ENCODE measurements at regions not wholly inside any gene's neighbourhood (a gene's known extent, or its start where the extent isn't known, plus 50 kb on each side); places are given as distances from the start of the nearest gene placed in this dataset.
A peak's percentile ranks its signal among the peaks of the same experiment; 100 is the strongest.

DNA sequence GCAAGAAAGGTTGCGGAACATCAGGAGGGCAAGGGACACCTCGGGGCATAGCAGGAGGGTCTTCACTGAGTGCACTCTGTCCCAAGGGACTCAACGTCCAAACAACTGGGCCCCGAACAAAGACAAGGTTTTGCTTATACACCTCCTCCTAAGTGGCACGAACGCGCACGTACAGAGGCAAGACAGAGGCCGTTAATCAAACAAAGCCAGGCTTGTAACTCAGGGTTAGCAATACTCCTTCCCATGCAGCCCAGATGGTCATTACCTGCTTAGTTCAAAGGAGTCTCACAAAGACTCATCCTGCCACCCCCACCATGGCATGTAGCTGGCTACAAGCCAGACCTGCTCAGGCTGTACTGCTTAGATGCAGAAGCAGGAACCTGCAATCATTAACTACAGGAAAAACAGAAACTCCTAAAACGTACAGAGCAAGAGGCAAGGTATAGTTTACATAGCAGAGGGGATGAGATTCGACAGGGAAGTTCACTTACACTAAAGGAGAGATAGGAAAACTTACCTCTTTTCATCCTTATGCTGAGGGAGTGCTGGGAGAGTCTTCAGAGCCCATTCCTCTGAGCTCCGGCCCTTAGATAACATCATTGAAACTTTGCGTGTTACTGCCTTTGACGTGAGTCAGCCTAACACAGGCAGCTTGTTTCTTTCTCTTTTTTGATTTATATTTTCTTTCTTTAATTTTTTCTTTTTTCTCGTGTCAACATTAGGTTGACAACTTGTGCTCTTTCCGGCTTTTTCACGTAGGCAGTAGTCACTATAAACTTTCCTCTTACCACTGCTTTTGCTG is 1319.1 kb downstream of the TMEM121 start:
- DNase-seq (ENCODE audit: low spot score), result peak; percentile 28

DNA sequence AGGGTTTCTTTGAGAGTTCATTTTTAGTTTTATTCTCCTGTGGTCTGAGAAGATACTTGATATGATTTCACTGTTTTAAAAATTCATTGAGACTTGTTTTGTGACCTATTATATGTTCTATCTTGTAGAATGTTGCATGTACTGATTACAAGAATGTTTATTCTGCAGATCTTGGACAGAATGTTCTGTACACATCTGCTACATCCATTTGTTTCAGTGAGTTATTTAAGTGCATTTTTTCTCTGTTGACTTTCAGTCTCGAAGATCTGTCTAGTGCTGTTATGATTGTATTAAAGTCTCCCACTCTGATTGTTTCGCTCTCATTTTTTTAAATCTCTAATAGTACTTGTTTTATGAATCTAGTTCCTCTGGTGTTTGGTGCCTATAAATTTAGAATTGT is 1319.8 kb downstream of the TMEM121 start:
- no peak for DNase-seq (ENCODE audit: low spot score)

DNA sequence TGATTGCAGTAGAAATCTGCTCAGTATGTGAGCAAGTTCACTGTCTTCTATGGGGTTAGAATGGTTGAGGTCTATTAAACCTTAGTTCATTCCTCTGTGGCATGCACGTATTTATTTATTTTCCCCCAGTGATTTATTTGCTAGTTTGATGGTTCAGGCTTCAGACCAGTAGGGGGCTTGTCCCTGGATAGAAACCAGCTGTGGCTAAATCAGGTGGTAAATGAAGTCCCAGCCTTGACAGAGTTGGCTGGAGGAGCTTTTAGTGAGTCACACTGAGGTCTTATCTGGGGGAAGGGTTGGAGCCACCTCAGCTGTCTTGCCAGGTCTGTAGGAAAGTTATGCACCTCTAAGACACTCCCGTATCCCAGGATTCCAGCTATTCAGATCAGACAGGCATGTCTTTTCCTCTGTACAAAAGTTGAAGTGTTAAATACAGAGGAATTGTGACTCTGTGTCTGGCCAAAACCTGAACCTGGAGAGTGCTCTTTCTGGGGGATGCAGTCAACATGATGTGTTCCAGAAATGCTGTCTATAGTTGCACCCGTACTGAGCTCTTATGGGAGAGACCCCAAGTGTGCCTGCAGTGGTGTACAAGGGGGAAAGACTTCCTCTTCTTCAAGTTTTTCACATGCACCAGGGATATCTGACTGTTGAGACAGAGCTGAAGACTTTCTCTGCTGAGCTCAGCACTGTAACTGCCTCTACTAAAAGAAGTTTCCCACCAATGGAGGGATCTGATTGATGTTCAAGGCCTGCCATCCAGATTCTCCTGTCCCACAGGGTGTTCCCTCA is 1322.1 kb downstream of the TMEM121 start:
- no peak for DNase-seq (ENCODE audit: low spot score)

DNA sequence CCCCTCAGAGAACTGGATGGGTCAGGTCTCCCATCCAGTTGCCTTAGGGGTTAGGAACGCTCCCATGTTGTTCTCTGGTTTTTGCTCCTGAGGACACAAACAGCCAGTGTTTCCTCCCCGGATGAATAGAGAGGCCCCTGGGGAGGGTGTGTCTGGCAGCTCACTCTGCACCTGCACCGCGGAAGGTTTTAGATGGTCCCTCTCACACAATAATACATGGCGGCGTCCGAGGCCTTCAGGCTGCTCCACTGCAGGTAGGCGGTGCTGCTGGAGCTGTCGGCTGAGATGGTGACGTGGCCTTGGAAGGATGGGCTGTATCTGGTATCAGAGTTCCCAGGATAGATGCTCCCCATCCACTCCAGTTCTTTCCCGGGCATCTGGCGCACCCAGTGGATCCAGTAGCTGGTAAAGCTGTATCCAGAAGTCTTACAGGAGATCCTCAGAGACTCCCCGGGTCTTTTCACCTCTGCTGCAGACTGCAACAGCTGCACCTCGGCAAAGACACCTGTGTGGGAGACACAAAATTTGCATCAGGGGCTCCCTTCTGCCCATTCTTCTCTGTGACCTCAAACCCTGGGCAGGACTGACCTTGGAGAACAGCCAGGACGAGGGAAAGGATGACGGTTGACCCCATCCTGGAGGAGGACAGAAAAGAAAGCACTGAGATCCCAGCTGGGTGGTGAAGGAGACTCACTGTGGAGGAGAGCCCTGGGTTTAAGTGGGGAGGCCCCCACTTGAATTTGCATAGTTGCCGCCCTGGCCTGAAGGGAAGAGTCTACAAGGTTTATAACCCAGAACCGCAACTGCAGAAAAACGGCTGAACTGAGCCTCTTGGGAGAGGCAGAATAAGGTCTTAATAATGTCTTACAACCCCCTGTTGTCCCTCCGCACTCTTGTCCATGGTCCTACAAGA is 1324.8 kb downstream of the TMEM121 start:
- no peak for DNase-seq (ENCODE audit: low spot score)

DNA sequence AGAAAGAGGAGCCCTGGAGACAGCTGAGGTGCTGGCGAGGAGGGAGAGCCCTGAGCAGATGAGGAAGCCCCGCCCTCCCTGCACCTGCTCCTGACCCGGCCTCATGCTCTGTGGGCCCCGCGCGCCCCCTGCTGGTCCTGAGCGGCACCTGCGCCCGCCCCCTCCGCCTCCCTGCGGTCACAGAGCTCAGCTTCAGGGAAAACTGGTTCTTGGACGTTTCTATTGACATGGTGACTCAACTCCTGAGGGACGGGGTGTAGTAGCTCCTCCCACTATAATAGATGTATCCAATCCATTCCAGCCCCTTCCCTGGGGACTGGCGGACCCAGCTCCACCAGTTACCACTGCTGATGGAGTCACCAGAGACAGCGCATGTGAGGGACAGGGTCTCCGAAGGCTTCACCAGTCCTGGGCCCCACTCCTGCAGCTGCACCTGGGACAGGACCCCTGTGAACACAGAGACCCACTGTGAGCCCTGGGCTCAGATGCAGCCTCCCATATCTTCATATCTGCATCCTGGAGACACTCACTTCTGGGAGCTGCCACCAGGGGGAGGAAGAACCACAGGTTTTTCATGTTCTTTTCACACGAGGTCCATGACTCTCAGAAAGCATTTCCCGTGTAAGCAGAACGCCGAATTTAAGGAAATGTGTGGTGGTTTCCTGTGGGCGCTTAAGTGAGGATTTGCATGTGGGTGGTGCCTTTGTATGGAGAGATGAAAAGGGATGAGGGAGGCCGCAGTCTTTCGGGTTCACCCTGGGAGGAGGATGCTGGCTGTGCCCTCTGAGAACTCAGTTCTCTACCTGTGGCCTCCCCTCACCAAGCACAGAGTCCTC is 1346.4 kb downstream of the TMEM121 start:
- peak; percentile 82 for DNase-seq (ENCODE audit: low spot score)

DNA sequence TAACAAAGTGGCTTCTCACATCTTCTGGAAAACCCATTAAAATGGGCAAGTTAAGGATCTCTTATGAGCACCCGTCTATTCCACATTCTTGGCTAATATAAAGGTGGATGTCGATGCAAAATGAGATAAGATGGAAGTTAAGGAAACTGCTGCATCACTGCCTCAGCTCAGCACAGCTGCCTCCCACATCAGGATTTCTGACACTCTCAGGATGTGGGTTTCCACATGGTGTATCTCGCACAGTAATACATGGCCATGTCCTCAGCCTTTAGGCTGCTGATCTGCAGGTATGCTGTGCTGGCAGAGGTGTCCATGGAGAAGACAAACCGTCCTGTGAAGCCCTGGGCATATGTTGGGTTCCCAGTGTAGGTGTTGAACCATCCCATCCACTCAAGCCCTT is 1348.0 kb downstream of the TMEM121 start:
- peak; percentile 16 for DNase-seq (ENCODE audit: low spot score)

DNA sequence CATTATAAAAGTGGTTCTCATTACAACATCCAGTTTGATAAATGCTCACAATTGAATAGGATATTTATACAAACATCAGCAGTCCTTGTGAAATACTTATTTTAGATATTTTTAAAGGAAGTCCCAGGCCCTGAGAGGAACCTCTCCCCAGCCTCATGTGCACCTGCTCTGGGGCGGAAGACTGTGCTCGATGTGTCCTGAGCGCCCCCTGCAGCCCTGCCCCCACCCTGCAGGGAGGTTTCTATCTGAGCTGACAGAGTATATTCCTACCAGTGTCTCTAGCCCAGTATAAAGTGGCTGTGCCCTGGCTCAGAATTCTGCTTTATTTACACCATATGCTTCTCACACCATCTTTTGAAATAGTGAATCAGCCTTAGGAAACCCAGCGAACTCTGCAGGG is 1349.1 kb downstream of the TMEM121 start:
- DNase-seq (ENCODE audit: low spot score), result peak; percentile 35

DNA sequence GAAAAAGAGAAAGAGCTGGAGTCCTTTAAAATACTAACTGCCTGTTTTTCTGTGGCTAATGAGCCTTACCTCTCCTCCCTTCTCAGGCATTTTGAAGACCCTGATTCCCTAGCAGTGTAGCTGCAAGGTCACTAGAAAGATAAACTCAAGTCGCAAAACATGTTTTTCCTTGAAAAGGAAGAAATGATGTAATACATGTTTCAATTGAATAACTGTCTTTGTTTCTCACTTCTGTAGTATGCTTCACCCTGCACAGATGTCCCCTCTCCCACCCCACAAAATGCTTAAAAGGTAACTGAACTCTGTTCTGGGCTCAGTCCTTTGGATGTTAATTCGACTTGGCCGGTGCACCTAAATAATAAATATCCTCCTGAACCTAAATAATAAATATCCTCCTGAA is 1350.3 kb downstream of the TMEM121 start:
- no peak for DNase-seq (ENCODE audit: low spot score)

DNA sequence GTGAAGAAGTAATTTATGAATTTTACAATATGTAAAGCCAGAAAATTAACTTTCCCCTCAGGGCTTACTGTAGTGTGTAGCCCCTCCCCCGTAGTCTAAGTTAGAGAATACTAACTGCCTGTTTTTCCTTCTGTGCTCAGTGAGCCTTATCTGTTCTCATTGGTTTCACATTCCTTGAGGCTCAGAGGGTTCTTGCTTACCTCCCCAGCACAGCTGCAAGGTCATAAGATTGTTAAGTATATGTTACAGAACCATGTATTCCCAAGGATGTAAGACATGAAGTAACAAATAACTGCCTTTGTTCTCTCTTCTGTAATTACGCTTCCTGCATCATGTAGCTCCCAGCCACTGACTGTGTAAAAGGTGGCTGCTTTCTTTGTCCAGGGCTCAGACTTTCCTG is 1351.1 kb downstream of the TMEM121 start:
- no peak for DNase-seq (ENCODE audit: low spot score)

DNA sequence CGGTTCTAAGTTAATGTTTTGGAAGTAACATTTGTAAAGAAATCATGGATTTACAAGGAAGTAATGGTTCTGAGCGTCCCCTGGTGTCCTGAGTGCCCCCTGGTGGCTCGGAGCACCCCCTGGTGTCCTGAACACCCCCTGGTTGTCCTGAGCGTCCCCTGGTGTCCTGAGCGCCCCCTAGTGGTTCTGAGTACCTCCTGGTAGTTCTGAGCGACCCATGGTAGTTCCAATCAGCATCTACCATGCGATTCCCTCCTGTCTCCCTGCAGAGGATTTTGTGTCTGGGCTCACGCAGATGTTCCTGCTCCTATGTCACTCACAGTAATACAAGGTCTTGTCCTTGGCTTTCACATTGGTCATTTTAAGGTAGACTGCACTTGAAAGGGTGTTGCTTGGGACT is 1352.9 kb downstream of the TMEM121 start:
- DNase-seq (ENCODE audit: low spot score), result peak; percentile 75

DNA sequence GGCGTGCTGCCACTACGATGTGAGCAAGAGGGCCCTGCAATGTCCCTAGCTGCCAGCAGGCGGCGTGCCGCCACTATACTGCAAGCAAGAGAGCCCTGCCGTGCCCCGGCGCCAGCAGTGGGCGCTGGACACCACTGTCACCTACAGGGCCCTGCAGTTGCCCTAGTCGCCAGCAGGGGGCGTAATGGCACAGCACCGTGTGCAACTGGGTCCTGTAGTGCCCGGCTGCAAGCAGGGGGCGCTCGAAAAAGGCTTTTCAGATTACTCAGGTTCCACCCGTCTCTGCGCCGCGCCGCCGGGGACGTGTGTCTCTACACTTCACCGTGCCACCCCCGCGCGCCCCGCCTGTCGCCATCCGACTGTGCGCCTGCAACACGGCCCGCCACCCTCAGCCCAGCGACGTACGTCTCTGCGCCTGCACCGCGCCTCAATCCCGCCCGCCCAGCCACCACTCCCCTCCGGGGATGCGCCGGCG is 1356.9 kb downstream of the TMEM121 start:
- DNase-seq (ENCODE audit: low spot score), result peak; percentile 35
